A204.1 (cell line): ENCODE measurements at regions not wholly inside any gene's neighbourhood (a gene's known extent, or its start where the extent isn't known, plus 50 kb on each side); places are given as distances from the start of the nearest gene placed in this dataset.
"Not testable (repeated sequence)": the region's sequence is repeated elsewhere in the genome, so short reads cannot be mapped to it uniquely, and the experiment has no call there.

Experiments used
- FAIRE-seq: peaks from 2 replicates; lab custom pipeline; 2012; peaks lifted over from hg19 to GRCh38; lab: Jason Lieb, UNC

GRCh38 chr14:46596236-46596635 is 55.3 kb downstream of the RPL10L start:
- FAIRE-seq: no peak

- no peak for FAIRE-seq
Observed at GRCh38 chr14:46582826-46583225, 68.8 kb downstream of the RPL10L start.

GRCh38 chr14:46581036-46581671 is 70.4 kb downstream of the RPL10L start:
- peak; percentile 82 for FAIRE-seq

GRCh38 chr14:46574978-46575375 is 76.6 kb downstream of the RPL10L start:
- no peak for FAIRE-seq

- no peak for FAIRE-seq
Observed at GRCh38 chr14:46574221-46574977, 77.2 kb downstream of the RPL10L start.

GRCh38 chr14:46573498-46573897 is 78.1 kb downstream of the RPL10L start:
- FAIRE-seq: no peak

- no peak for FAIRE-seq
Observed at GRCh38 chr14:46571970-46572369, 79.6 kb downstream of the RPL10L start.

GRCh38 chr14:46568161-46568560 is 83.4 kb downstream of the RPL10L start:
- not testable (repeated sequence) for FAIRE-seq

GRCh38 chr14:46550836-46551235 is 100.7 kb downstream of the RPL10L start:
- no peak for FAIRE-seq

- FAIRE-seq: no peak
Observed at GRCh38 chr14:46540986-46541385, 110.6 kb downstream of the RPL10L start.

GRCh38 chr14:46519121-46519520 is 132.5 kb downstream of the RPL10L start:
- no peak for FAIRE-seq

- FAIRE-seq: not testable (repeated sequence)
Observed at GRCh38 chr14:46508752-46509151, 142.8 kb downstream of the RPL10L start.

GRCh38 chr14:46499521-46499920 is 152.1 kb downstream of the RPL10L start:
- no peak for FAIRE-seq

- FAIRE-seq: no peak
Observed at GRCh38 chr14:46496409-46496808, 155.2 kb downstream of the RPL10L start.

GRCh38 chr14:46490238-46490685 is 161.3 kb downstream of the RPL10L start:
- FAIRE-seq: no peak

- no peak for FAIRE-seq
Observed at GRCh38 chr14:46488374-46488773, 163.2 kb downstream of the RPL10L start.

GRCh38 chr14:46487582-46488350 is 163.8 kb downstream of the RPL10L start:
- FAIRE-seq: no peak

GRCh38 chr14:46482200-46482599 is 169.4 kb downstream of the RPL10L start:
- FAIRE-seq: no peak

GRCh38 chr14:46480817-46481216 is 170.8 kb downstream of the RPL10L start:
- FAIRE-seq: no peak

- no peak for FAIRE-seq
Observed at GRCh38 chr14:46472261-46472660, 179.3 kb downstream of the RPL10L start.

- FAIRE-seq: no peak
Observed at GRCh38 chr14:46464341-46464740, 187.2 kb downstream of the RPL10L start.

- FAIRE-seq: no peak
Observed at GRCh38 chr14:46451800-46452199, 199.8 kb downstream of the RPL10L start.

- FAIRE-seq: no peak
Observed at GRCh38 chr14:46444666-46445065, 206.9 kb downstream of the RPL10L start.
